Head of caudate nucleus (tissue), 42 donors: ENCODE measurements at regions not wholly inside any gene's neighbourhood (a gene's known extent, or its start where the extent isn't known, plus 50 kb on each side); places are given as distances from the start of the nearest gene placed in this dataset.

Experiments
- DNase-seq, 42 donors: peaks; one replicate each; pipeline versions ENCODE4 v3.0.0 to v3.0.0-alpha.2; 2020 to 2021; ENCODE audit warnings: mixed read lengths in 7 of 42
- intact Hi-C: fragments of 100-400 bp; cut with DNase I; formaldehyde crosslinking; loops from one replicate; pipeline ENCODE4 v1.15.0; 2022

GRCh38 chr1:200231787-200232231 lies 178.0 kb downstream of the ZNF281 start:
- no peak for DNase-seq
- intact Hi-C loops = no loop called here

GRCh38 chr1:200230671-200231070 lies 179.2 kb downstream of the ZNF281 start:
- intact Hi-C loops = no loop called here
- DNase-seq = no peak

DNA sequence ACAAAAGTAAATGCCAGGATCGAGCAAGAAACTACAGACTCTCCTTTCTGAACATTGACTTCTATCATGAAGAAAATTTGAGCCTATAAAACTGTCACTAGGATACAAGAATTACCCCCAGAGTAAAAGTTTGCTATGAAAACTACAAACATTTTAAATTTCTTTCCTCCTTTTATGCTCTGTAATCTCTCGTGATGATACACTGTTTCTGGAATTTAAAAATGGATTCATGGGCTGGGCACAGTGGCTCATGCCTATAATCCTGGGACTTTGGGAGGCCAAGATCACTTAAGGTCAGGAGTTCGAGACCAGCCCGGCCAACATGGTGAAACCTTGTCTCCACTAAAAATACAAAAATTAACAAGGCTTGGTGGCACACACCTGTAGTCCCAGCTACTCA lies 181.3 kb downstream of the ZNF281 start:
- no peak for DNase-seq
- intact Hi-C loops = no loop called here

GRCh38 chr1:200228081-200228480 lies 181.8 kb downstream of the ZNF281 start:
- DNase-seq = no peak
- intact Hi-C loops = no loop called here
